Caco-2 (cell line): ENCODE measurements at regions not wholly inside any gene's neighbourhood (a gene's known extent, or its start where the extent isn't known, plus 50 kb on each side); places are given as distances from the start of the nearest gene placed in this dataset.
A peak's percentile ranks its signal among the peaks of the same experiment; 100 is the strongest.

Experiments used
- BruUV-seq: library from RNA; stranded (reverse); fragments of 400-500 nt; replicated peaks from 2 replicates; lab custom pipeline; 2021; lab: Mats Ljungman, UMichigan
- CTCF ChIA-PET: fragments of 300-600 bp; sonication (Branson Sonifier 250); formaldehyde crosslinking; loops from one replicate; lab custom pipeline; 2022; ENCODE audit warnings: antibody characterized with exemption; lab: Charles Lee
- POLR2A ChIA-PET: fragments of 300-600 bp; sonication (Branson Sonifier 250); formaldehyde crosslinking; loops from one replicate; lab custom pipeline; 2022; ENCODE audit warnings: antibody characterized with exemption; lab: Charles Lee
- DNase-seq, 2 experiments: peaks; one replicate each; pipeline versions ENCODE4 v3.0.0 to v3.0.0-alpha.2; 2020 to 2022
- H3K27me3 ChIP-seq: replicated peaks from 2 replicates; pipeline ENCODE4 v1.6.0; 2011; ENCODE audit warnings: low read length; ENCODE audit not compliant: control insufficient read depth, insufficient read depth
- H3K36me3 ChIP-seq: 2 replicates; pipeline ENCODE4 v1.5.1; 2011; ENCODE audit warnings: low read length; ENCODE audit not compliant: control insufficient read depth, insufficient read depth
- H3K4me1 ChIP-seq: fragments of 250-450 bp; sonication (Bioruptor Pico); 2 replicates; pipeline ENCODE4 v1.5.1; 2020; ENCODE audit warnings: mild to moderate bottlenecking
- H3K4me3 ChIP-seq: 2 replicates; pipeline ENCODE4 v1.5.1; 2011; ENCODE audit warnings: low read depth, mild to moderate bottlenecking, control low read depth, low read length
- H3K9me3 ChIP-seq: fragments of 250-450 bp; sonication (Bioruptor Pico); 2 replicates; pipeline ENCODE4 v1.5.1; 2020; ENCODE audit warnings: mild to moderate bottlenecking, moderate library complexity
- H3K27ac Mint-ChIP-seq: one replicate; pipeline ENCODE4 v1.8.0; 2022; ENCODE audit warnings: mixed read lengths; ENCODE audit not compliant: unreplicated experiment
- H3K27me3 Mint-ChIP-seq: one replicate; pipeline ENCODE4 v1.8.0; 2022; ENCODE audit warnings: mixed read lengths; ENCODE audit not compliant: insufficient read depth, unreplicated experiment
- H3K36me3 Mint-ChIP-seq: one replicate; pipeline ENCODE4 v1.8.0; 2022; ENCODE audit warnings: mild to moderate bottlenecking, mixed read lengths; ENCODE audit not compliant: insufficient read depth, unreplicated experiment
- H3K4me1 Mint-ChIP-seq: one replicate; pipeline ENCODE4 v1.8.0; 2022; ENCODE audit warnings: low read depth, mixed read lengths; ENCODE audit not compliant: unreplicated experiment
- H3K4me3 Mint-ChIP-seq: one replicate; pipeline ENCODE4 v1.8.0; 2022; ENCODE audit warnings: mild to moderate bottlenecking, moderate library complexity, mixed read lengths; ENCODE audit not compliant: unreplicated experiment
- H3K9me3 Mint-ChIP-seq: one replicate; pipeline ENCODE4 v1.8.0; 2022; ENCODE audit warnings: mixed read lengths; ENCODE audit not compliant: unreplicated experiment
- intact Hi-C: fragments of 100-400 bp; cut with micrococcal nuclease; formaldehyde crosslinking; loops from one replicate; pipeline ENCODE4 v1.10.0; 2022; ENCODE audit not compliant: unreplicated experiment
- TF ChIP-seq, protein P1 (sequence below), 2 experiments: fragments of 200-600 bp in 1 of 2; IDR thresholded peaks; 1 replicate in 1 of 2; 2 replicates in 1 of 2; pipeline versions ENCODE4 v1.5.1 to v1.8.0; 2011 to 2022; ENCODE audit warnings: antibody characterized with exemption in 1 of 2, control low read depth in 1 of 2, inconsistent platforms in 1 of 2, low read depth in 1 of 2, low read length in 1 of 2, mild to moderate bottlenecking in 1 of 2, moderate library complexity in 1 of 2; ENCODE audit not compliant: insufficient read depth in 1 of 2, severe bottlenecking in 1 of 2, unreplicated experiment in 1 of 2

DNA sequence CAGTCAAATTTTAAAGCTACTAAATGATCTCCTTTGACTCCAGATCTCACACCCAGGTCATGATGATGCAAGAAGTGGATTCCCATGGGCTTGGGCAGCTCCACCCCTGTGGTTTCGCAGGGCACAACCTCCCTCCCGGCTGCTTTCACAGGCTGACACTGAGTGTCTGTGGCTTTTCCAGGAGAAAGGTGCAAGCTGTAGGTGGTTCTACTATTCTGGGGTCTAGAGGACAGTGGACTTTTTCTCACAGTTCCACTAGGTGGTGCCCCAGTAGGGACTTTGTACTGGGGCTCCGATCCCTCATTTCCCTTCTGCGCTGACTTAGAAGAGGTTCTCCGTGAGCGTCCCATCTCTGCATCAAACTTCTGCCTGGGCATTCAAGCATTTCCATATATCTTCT is 845.2 kb downstream of the PCDH18 start:
- no peaks in the 10 kb centered on the region for H3K36me3 ChIP-seq
- H3K4me3 ChIP-seq: no peak overlapping the region
- CTCF ChIA-PET: no interaction called here
- peak in 1 of 2 experiments; percentile 4 for DNase-seq
- no peaks in the 10 kb centered on the region for H3K9me3 ChIP-seq
- Mint-ChIP-seq H3K9me3 (no peaks in the 10 kb centered on the region), H3K27ac (no peak overlapping the region), H3K4me3 (no peak overlapping the region), H3K4me1 (no peaks in the 10 kb centered on the region), H3K36me3 (no peaks in the 10 kb centered on the region), H3K27me3 (peaks cover 6% of the 10 kb centered on the region)
- no TSS peak for BruUV-seq
- H3K27me3 ChIP-seq: no peaks in the 10 kb centered on the region
- POLR2A ChIA-PET: no interaction called here
- TF ChIP-seq, protein P1, sequence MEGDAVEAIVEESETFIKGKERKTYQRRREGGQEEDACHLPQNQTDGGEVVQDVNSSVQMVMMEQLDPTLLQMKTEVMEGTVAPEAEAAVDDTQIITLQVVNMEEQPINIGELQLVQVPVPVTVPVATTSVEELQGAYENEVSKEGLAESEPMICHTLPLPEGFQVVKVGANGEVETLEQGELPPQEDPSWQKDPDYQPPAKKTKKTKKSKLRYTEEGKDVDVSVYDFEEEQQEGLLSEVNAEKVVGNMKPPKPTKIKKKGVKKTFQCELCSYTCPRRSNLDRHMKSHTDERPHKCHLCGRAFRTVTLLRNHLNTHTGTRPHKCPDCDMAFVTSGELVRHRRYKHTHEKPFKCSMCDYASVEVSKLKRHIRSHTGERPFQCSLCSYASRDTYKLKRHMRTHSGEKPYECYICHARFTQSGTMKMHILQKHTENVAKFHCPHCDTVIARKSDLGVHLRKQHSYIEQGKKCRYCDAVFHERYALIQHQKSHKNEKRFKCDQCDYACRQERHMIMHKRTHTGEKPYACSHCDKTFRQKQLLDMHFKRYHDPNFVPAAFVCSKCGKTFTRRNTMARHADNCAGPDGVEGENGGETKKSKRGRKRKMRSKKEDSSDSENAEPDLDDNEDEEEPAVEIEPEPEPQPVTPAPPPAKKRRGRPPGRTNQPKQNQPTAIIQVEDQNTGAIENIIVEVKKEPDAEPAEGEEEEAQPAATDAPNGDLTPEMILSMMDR (IDR thresholded peaks at IDR 0.05; ENCODE audit: insufficient read depth in 1 of 2, low read depth in 1 of 2, low read length in 1 of 2, severe bottlenecking in 1 of 2, unreplicated experiment in 1 of 2): peak in 1 of 2 experiments; percentile 6
- no peaks in the 10 kb centered on the region for H3K4me1 ChIP-seq
- intact Hi-C loops: loop anchor here (1.0 kb wide), 1 partner anchor 177 kb away; no protein-coding TSS in a partner anchor

- H3K27me3 ChIP-seq: no peaks in the 10 kb centered on the region
- intact Hi-C loops: no loop called here
- H3K9me3 Mint-ChIP-seq: no peaks in the 10 kb centered on the region
- TF ChIP-seq, protein P1 (IDR thresholded peaks at IDR 0.05; ENCODE audit: insufficient read depth in 1 of 2, low read depth in 1 of 2, low read length in 1 of 2, severe bottlenecking in 1 of 2, unreplicated experiment in 1 of 2): no peak
- no peaks in the 10 kb centered on the region for H3K9me3 ChIP-seq
- POLR2A ChIA-PET: no interaction called here
- H3K36me3 ChIP-seq: no peaks in the 10 kb centered on the region
- peaks cover 6% of the 10 kb centered on the region for H3K27me3 Mint-ChIP-seq
- H3K4me1 ChIP-seq: no peaks in the 10 kb centered on the region
- no peak for DNase-seq
- H3K36me3 Mint-ChIP-seq: no peaks in the 10 kb centered on the region
- no peaks in the 10 kb centered on the region for H3K4me1 Mint-ChIP-seq
- no TSS peak for BruUV-seq
- CTCF ChIA-PET: no interaction called here
- no peak overlapping the region for H3K4me3 Mint-ChIP-seq
- no peak overlapping the region for H3K27ac Mint-ChIP-seq
- no peak overlapping the region for H3K4me3 ChIP-seq
Measured at GRCh38 chr4:136680761-136681160, 851.5 kb downstream of the PCDH18 start.

- ChIA-PET CTCF (no interaction called here), POLR2A (no interaction called here)
- no peak overlapping the region for H3K27ac Mint-ChIP-seq
- intact Hi-C loops: no loop called here
- H3K36me3 ChIP-seq: no peaks in the 10 kb centered on the region
- H3K27me3 ChIP-seq: no peaks in the 10 kb centered on the region
- no peaks in the 10 kb centered on the region for H3K4me1 Mint-ChIP-seq
- BruUV-seq: no TSS peak
- no peaks in the 10 kb centered on the region for H3K9me3 Mint-ChIP-seq
- TF ChIP-seq, protein P1 (IDR thresholded peaks at IDR 0.05; ENCODE audit: insufficient read depth in 1 of 2, low read depth in 1 of 2, low read length in 1 of 2, severe bottlenecking in 1 of 2, unreplicated experiment in 1 of 2): no peak
- no peak for DNase-seq
- no peaks in the 10 kb centered on the region for H3K4me1 ChIP-seq
- H3K27me3 Mint-ChIP-seq: peaks cover 6% of the 10 kb centered on the region
- no peak overlapping the region for H3K4me3 Mint-ChIP-seq
- no peaks in the 10 kb centered on the region for H3K36me3 Mint-ChIP-seq
- H3K9me3 ChIP-seq: no peaks in the 10 kb centered on the region
- no peak overlapping the region for H3K4me3 ChIP-seq
Measured at GRCh38 chr4:136680271-136680670, 852.0 kb downstream of the PCDH18 start.
